ENCODE measurements at regions not wholly inside any gene's neighbourhood (a gene's known extent, or its start where the extent isn't known, plus 50 kb on each side); places are given as distances from the start of the nearest gene placed in this dataset.
A peak's percentile ranks its signal among the peaks of the same experiment; 100 is the strongest.

GRCh38 chr18:29439398-29439797, 1262.5 kb upstream of the CDH2 start:
- Histone ChIP-seq H2BK5ac (ENCODE audit: low read depth, low read length) (no peak overlapping the region), H2AK5ac (ENCODE audit: low read depth, low read length) (no peak overlapping the region), H2BK15ac (ENCODE audit: low read length) (no peak overlapping the region), H3K9ac (replicated peaks in 1 of 4; ENCODE audit: extremely low read depth in 1 of 4, low read depth in 3 of 4, low read length in 3 of 4) (no peak overlapping the region), H3K23ac (ENCODE audit: insufficient read length) (no peak overlapping the region), H2AFZ (ENCODE audit: low read length) (no peak overlapping the region), H3K36me3 (ENCODE audit: control insufficient read depth in 2 of 4, insufficient read depth in 4 of 4, low read length in 3 of 4) (no peaks in the 10 kb centered on the region), H2BK120ac (replicated peaks; ENCODE audit: low read depth, low read length) (no peak overlapping the region), H2BK20ac (ENCODE audit: low read length) (no peak overlapping the region), H3K18ac (ENCODE audit: extremely low read depth, low read length) (no peak overlapping the region), H3K4me1 (replicated peaks in 1 of 4; ENCODE audit: control insufficient read depth in 3 of 4, insufficient read depth in 4 of 4, low read length in 3 of 4) (no peaks in the 10 kb centered on the region), H3K79me2 (ENCODE audit: control insufficient read depth in 1 of 2, insufficient read depth in 2 of 2, low read length in 2 of 2) (no peaks in the 10 kb centered on the region), H2BK12ac (ENCODE audit: low read depth, low read length) (no peak overlapping the region), H4K8ac (ENCODE audit: extremely low read depth, insufficient read depth, low read length) (no peak overlapping the region), H3K56ac (replicated peaks; ENCODE audit: insufficient read length, low read depth, low read length) (no peak overlapping the region), H4K91ac (replicated peaks; ENCODE audit: insufficient read length, low read length) (no peak overlapping the region), H4K5ac (ENCODE audit: insufficient read length, low read depth, low read length) (no peak overlapping the region), H3K27me3 (replicated peaks in 1 of 4; ENCODE audit: control insufficient read depth in 3 of 4, extremely low read depth in 1 of 4, insufficient read depth in 3 of 4, low read length in 3 of 4) (no peaks in the 10 kb centered on the region; a peak in 1 of 7 replicates), H3K14ac (ENCODE audit: insufficient read length) (no peak overlapping the region), H3K4me2 (ENCODE audit: insufficient read depth in 1 of 2, low read depth in 2 of 2, low read length in 2 of 2) (no peak overlapping the region), H3K9me3 (ENCODE audit: insufficient read depth in 2 of 2, low read depth in 1 of 2, low read length in 1 of 2) (peaks cover 0 to 2% of the 10 kb centered on the region in 2 experiments; a peak in 1 of 4 replicates), H3K27ac (ENCODE audit: low read depth, low read length) (no peak overlapping the region), H3K23me2 (ENCODE audit: low read depth, low read length) (no peaks in the 10 kb centered on the region), H4K20me1 (replicated peaks in 1 of 2; ENCODE audit: control insufficient read depth in 1 of 2, insufficient read depth in 2 of 2, low read length in 2 of 2) (no peaks in the 10 kb centered on the region), H3K79me1 (ENCODE audit: low read depth, low read length) (no peaks in the 10 kb centered on the region), H3K4ac (replicated peaks; ENCODE audit: insufficient read length, low read depth, low read length) (peak overlapping the region; percentile 51), H3K4me3 (ENCODE audit: extremely low read depth in 1 of 4, insufficient read depth in 2 of 4, low read depth in 3 of 4, low read length in 4 of 4) (no peak overlapping the region)
- ChIA-PET CTCF (ENCODE audit: partially characterized antibody) (interaction anchor here (1.0 kb wide), 1 partner anchor 10 kb away, joined by 3 read pairs; no protein-coding TSS in a partner anchor), POLR2A (ENCODE audit: partially characterized antibody) (no interaction called here)
- WGBS, 2 experiments (ENCODE audit: extremely low coverage in 1 of 2, insufficient coverage in 1 of 2, insufficient read length in 1 of 2, insufficient replicate concordance in 2 of 2, low coverage in 1 of 2, low lambda C conversion rate in 2 of 2, missing lambda C conversion rate in 1 of 2) = 89% methylated on average over 2 of the region's 2 CpGs; no CpG with 5 or more reads in 1 of the 2 experiments
- FAIRE-seq (no peak), DNase-seq (ENCODE audit: low read depth in 1 of 2, low spot score in 2 of 2) (no peak)
- no peak for TF ChIP-seq TEAD4 (IDR thresholded peaks at IDR 0.05; ENCODE audit: low read depth, low read length)
- TF ChIP-seq RAD21 (IDR thresholded peaks at IDR 0.05 in 1 of 2, conservative IDR thresholded peaks at IDR 0.05 in 1 of 2; ENCODE audit: low read depth in 2 of 2, low read length in 2 of 2) = peak in 1 of 2 experiments; percentile 29; a peak in 2 of 4 replicates
- TF ChIP-seq CTCF (IDR thresholded peaks at IDR 0.05; ENCODE audit: control extremely low read depth in 1 of 3, insufficient read depth in 1 of 3, low read depth in 1 of 3, low read length in 3 of 3) = peak in 2 of 3 experiments; percentile 21 to 35; a peak in 2 of 4 replicates
- no peak for TF ChIP-seq TAF7 (optimal IDR thresholded peaks at IDR 0.05; ENCODE audit: borderline replicate concordance, low read depth, low read length)
- no peak for TF ChIP-seq POLR2A (IDR thresholded peaks at IDR 0.05; ENCODE audit: control extremely low read depth in 1 of 2, low read depth in 2 of 2, low read length in 2 of 2)
